WI38 (cell line): ENCODE measurements at regions not wholly inside any gene's neighbourhood (a gene's known extent, or its start where the extent isn't known, plus 50 kb on each side); places are given as distances from the start of the nearest gene placed in this dataset.

Source experiments
- H3K4me3 ChIP-seq: 2 replicates; pipeline ENCODE4 v1.5.1; 2011; ENCODE audit warnings: low read depth, mild to moderate bottlenecking, control low read depth, low read length
- CTCF ChIP-seq: IDR thresholded peaks from 2 replicates; pipeline ENCODE4 v1.5.1; 2012; ENCODE audit warnings: low read depth, mild to moderate bottlenecking, control low read depth, low read length

DNA sequence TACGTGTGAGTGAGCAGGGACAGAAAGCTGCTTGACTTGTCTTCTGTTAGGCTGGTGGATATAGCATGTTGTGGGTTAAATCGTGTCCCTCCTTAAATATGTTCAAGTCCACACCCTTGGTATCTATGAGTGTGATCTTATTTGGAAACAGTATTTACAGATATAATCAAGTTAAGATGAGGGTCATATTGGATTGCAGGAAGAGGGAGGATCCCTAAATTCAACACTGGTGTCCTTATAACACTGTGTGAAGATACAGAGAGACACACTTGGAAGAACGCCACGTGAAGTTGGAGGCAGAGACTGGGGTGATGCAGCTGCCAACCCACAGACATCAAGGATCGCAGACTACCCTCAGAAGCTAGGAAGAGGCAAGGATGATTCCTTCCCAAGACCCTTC, 275.2 kb upstream of the SSTR1 start:
- H3K4me3 ChIP-seq, result no peak overlapping the region
- no peak for TF ChIP-seq CTCF

GRCh38 chr14:37936971-37937370, 270.7 kb upstream of the SSTR1 start:
- TF ChIP-seq CTCF, result no peak
- H3K4me3 ChIP-seq, result no peak overlapping the region

- no peak for TF ChIP-seq CTCF
- no peak overlapping the region for H3K4me3 ChIP-seq
Observed at GRCh38 chr14:37939442-37940028, 268.2 kb upstream of the SSTR1 start.

- TF ChIP-seq CTCF, result no peak
Observed at GRCh38 chr14:37945959-37946358, 261.7 kb upstream of the SSTR1 start.

DNA sequence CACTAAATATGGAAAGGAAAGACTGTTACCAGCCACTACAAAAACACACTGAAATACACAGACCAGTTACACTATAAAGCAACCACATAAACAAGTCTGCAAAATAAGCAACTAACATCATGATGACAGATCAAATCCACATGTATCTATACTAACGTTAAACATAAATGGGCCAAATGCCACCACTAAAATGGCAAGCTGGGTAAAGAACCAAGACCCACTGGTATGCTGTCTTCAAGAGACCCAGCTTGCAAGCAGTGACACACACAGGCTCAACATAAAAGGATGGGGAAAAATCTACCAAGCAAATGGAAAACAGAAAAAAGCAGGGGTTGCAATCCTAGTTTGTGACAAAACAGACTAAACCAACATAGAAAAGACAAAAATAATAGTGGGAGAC, 260.9 kb upstream of the SSTR1 start:
- no peak overlapping the region for H3K4me3 ChIP-seq
- no peak for TF ChIP-seq CTCF

More at GRCh38 chr14:37945959-37946358, 261.7 kb upstream of the SSTR1 start:
- no peak overlapping the region for H3K4me3 ChIP-seq

DNA sequence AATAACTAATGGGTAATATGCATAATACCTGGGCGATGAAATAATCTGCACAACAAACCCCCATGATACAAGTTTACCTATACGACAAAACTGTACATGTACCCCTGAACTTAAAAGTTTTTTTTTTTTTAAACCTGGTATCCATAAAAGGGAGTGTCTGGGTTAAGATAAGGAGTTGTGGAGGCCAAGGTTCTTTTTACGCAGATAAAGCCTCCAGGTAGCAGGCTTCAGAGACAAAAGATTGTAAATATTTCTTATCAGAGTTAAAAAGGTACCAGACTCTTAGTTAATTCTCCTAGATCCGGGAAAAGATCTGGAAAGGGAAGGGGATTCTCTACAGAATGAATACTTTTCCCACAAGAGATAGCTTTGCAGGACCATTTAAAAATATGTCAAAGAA, 259.4 kb upstream of the SSTR1 start:
- no peak overlapping the region for H3K4me3 ChIP-seq
- no peak for TF ChIP-seq CTCF

- H3K4me3 ChIP-seq, result no peak overlapping the region
- TF ChIP-seq CTCF, result no peak
Observed at GRCh38 chr14:37968664-37969240, 239.0 kb upstream of the SSTR1 start.
